OCI-LY1 (cell line): ENCODE measurements at regions not wholly inside any gene's neighbourhood (a gene's known extent, or its start where the extent isn't known, plus 50 kb on each side); places are given as distances from the start of the nearest gene placed in this dataset.

Experiments
- EZH2 ChIP-seq: fragments of 200-600 bp; sonication (generic), shearing (Covaris generic); IDR thresholded peaks from 2 replicates; pipeline ENCODE4 v1.8.0; 2017; ENCODE audit warnings: borderline replicate concordance, mixed run types, mild to moderate bottlenecking, antibody characterized with exemption, low read length, moderate library complexity, mixed read lengths
- TF ChIP-seq, protein P1 (sequence below): fragments of 200-600 bp; sonication (generic), shearing (Covaris generic); IDR thresholded peaks from 2 replicates; pipeline ENCODE4 v1.5.1; 2017; ENCODE audit warnings: mild to moderate bottlenecking, antibody characterized with exemption, low read length, moderate library complexity, mixed read lengths

DNA sequence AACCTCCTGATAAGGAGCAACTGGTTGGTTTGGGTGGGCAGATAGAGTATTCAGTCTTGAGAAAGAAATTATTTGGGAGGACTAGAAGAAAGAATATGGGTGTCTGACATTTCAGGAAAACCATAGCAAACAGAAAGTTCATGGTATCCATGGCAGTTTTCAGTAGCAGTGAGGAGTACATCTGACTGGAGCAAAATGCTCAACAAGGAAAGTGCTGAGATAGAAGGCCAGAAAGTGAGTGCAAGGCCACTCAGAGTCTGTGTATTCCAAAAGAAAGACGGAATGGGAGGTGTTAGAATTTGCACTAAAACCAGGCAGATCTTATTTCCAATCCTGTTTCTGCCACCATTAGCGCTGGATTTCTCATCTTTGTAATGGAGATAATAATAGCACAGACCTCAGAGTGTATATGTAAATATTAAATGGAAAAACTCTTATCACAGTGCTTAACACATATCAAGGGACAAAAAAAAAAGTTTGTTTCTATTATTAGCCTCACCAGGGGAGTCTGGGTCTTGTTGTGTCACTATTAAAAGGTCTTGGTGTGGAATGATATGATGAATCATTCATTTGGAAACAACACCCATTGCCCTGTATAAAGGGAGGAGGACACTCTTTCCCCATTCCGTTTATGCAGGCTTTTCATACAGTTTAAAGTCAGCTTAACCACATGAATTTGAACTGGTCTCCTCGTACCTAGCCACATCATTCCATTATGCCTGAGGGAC, 349.8 kb downstream of the IPO8 start:
- no peak for TF ChIP-seq EZH2
- TF ChIP-seq, protein P1, sequence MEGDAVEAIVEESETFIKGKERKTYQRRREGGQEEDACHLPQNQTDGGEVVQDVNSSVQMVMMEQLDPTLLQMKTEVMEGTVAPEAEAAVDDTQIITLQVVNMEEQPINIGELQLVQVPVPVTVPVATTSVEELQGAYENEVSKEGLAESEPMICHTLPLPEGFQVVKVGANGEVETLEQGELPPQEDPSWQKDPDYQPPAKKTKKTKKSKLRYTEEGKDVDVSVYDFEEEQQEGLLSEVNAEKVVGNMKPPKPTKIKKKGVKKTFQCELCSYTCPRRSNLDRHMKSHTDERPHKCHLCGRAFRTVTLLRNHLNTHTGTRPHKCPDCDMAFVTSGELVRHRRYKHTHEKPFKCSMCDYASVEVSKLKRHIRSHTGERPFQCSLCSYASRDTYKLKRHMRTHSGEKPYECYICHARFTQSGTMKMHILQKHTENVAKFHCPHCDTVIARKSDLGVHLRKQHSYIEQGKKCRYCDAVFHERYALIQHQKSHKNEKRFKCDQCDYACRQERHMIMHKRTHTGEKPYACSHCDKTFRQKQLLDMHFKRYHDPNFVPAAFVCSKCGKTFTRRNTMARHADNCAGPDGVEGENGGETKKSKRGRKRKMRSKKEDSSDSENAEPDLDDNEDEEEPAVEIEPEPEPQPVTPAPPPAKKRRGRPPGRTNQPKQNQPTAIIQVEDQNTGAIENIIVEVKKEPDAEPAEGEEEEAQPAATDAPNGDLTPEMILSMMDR: no peak
